Jurkat, Clone E6-1 (cell line): ENCODE measurements at regions not wholly inside any gene's neighbourhood (a gene's known extent, or its start where the extent isn't known, plus 50 kb on each side); places are given as distances from the start of the nearest gene placed in this dataset.

ENCODE experiments used
- DNase-seq: peaks from one replicate; pipeline ENCODE4 v3.0.0-alpha.2; 2011; ENCODE audit warnings: low read depth, low spot score
- H3K4me3 ChIP-seq: 2 replicates; pipeline ENCODE4 v1.5.1; 2011; ENCODE audit warnings: mild to moderate bottlenecking, low read length, control low read depth, moderate library complexity

DNA sequence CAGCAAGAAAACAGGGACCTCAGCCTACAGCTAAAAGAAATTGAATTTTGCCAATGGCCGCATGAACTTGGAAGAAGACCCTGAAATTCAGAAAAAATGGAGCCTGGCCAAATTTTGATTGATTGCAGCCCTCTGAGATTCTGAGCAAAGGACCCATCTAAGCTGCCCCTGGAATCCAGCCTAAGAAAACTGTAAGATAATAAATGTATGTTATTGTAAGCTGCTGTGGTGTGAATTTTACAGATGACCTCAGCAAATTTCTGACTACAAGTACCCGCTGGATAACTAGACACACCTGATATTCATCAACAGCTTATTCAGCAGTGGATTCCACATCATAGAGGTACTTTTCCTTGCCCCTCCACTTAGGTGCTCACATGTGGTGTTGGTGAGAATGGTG is 119.5 kb upstream of the EPHA5 start:
- DNase-seq, result no peak
- H3K4me3 ChIP-seq, result no peak overlapping the region

DNA sequence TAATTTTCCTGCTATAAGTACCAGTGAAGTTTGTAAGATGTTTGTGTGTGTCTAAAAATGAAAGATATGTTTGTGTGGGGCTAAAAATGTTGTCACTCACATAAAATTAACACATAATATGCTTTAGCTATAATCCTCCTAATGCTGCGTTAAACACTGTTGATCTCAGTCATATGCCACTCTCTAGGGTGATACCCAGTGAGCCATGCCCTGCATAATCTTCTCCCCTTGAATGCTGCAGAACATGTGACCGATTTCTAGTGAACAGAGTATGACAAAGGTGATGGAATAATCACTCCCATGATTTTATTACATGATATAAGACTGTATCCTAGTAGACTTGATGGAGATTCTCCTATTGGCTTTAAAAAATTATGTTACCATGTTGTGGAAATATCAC is 119.1 kb upstream of the EPHA5 start:
- no peak overlapping the region for H3K4me3 ChIP-seq
- DNase-seq, result no peak

DNA sequence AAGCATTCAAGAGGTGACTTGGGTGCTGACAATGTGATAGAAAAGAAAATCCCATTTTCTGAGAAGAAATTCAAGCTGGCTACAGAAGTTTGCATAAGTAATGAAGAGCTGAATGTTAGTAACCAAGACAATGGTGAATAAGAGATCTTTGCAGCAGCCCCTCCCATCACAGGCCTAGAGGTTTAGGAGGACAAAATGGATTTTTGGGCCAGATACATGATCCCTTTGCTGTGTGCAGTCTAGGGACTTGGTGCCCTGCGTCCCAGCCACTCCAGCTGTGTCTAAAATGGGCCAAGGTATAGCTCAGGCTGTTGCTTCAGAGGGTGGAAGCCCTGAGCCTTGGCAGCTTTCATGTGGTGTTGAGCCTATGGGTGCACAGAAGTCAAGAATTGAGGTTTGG is 107.0 kb upstream of the EPHA5 start:
- no peak for DNase-seq

DNA sequence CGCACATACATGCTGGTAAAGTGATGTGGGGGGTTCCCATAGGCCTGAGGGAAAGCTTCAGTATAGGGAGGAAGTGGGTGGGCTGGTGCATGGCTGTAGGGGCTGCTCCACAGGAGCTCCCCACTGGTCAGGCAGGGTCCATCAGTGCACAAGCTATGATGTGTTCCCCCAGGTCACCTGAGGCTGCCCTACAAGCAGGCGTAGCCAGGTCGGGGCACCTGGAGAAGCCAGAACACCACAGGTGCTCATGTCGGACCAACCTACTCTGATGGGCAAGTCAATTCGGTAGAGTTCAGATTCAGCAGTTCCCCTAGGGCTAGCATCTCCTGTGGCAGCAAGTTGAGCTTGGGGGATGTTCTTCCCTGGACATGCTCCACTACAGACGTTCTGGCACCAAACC is 103.3 kb upstream of the EPHA5 start:
- DNase-seq, result no peak

More for the DNA sequence above, 107.0 kb upstream of the EPHA5 start:
- no peak overlapping the region for H3K4me3 ChIP-seq

DNA sequence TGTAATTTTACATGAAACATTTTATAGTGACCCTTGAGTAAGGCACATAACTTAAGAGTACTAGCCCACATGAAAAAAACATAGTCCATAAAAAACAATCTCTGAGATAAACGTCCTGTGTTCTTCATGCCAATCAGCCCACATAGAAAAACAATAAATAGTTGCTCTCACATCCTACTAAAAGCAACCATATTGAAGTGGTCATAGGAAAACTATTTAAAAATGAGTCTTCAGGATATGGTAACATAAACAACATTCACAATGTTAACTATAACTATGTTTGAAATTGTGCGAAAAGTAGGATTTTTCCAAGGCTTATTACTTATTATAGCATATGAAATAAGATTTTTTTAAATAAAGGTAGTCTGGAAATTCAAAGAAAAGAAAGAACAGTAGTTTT is 77.1 kb upstream of the EPHA5 start:
- H3K4me3 ChIP-seq, result no peak overlapping the region
- no peak for DNase-seq

More for the DNA sequence above, 103.3 kb upstream of the EPHA5 start:
- no peak overlapping the region for H3K4me3 ChIP-seq

DNA sequence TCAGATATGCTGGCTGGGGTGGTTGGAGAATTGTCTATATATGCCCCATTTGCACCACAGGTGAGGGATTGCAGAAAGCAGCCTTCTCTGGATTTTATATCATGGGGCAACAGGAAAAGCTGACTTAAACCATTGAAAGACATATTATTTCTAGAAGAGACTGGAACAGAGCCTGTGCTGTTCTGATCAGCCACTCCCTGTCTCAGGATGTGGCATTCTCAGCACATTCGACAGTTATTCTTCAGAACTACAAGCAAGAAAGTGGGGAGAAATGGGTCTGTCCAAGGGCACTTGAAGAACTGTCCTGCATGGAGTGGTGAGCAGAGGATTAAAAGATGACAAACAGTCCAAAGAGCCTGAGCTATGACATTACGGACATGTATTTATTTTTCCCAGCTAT is 67.8 kb upstream of the EPHA5 start:
- no peak overlapping the region for H3K4me3 ChIP-seq
- no peak for DNase-seq

DNA sequence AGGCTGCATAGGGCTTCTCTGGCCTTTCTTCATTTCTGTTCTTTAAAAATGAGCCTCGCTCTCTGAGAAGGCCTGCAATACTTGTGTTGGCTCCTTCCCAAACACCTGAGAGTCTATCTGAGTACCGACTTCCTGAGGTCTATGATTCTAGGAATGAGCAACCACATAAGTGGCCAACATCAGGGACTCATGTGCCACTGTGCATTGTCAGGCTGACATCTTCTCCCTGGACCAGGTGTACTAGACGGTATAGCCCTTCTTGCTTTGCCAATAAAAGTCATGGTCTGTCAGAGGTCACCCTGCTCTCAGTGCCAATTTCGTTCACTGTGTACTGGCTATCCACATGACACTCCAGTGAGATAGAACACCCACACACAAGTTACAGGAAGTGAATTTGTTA is 67.4 kb upstream of the EPHA5 start:
- DNase-seq, result no peak
- no peak overlapping the region for H3K4me3 ChIP-seq

DNA sequence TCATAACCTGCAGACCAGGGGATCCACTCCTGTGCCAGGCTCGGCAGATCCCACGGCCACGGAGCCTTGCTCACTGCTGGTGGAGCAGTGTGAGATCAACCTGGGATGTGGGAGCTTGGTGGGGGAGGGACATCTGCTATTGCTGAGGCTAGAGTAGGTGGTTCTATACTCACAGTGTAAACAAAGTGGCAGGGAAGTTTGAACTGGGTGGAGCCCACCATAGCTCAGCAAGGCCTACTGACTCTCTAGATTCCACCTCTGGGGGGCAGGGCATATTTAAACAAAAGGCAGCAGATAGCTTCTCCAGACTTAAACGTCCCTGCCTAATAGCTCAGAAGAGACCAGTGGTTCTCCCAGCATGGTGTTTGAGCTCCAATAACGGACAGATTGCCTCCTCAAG is 54.7 kb upstream of the EPHA5 start:
- no peak for DNase-seq
- no peak overlapping the region for H3K4me3 ChIP-seq
